ENCODE measurements at regions not wholly inside any gene's neighbourhood (a gene's known extent, or its start where the extent isn't known, plus 50 kb on each side); places are given as distances from the start of the nearest gene placed in this dataset.
"Not testable (repeated sequence)": the region's sequence is repeated elsewhere in the genome, so short reads cannot be mapped to it uniquely, and the experiment has no call there.

- intact Hi-C loops (cut with DNase I): no loop called here
- DNase-seq (no peak), ATAC-seq (no peak)
These were observed 532.4 kb upstream of the ITGA1 start for GRCh38 chr5:52255308-52255707.

GRCh38 chr5:52262844-52263243, 524.9 kb upstream of the ITGA1 start:
- no peak for ATAC-seq
- DNase-seq: no peak
- intact Hi-C loops (cut with DNase I): no loop called here

GRCh38 chr5:52269401-52269800, 518.3 kb upstream of the ITGA1 start:
- intact Hi-C loops (cut with DNase I): no loop called here
- ATAC-seq (no peak), DNase-seq (no peak)

- DNase-seq: no peak
- no peak for ATAC-seq
These were observed 517.9 kb upstream of the ITGA1 start for GRCh38 chr5:52269859-52270258.

GRCh38 chr5:52275639-52276038, 512.1 kb upstream of the ITGA1 start:
- intact Hi-C loops (cut with DNase I): no loop called here
- DNase-seq (no peak), ATAC-seq (no peak)

More at GRCh38 chr5:52269859-52270258, 517.9 kb upstream of the ITGA1 start:
- intact Hi-C loops (cut with DNase I): no loop called here

GRCh38 chr5:52277101-52277500, 510.6 kb upstream of the ITGA1 start:
- intact Hi-C loops (cut with DNase I): no loop called here
- no peak for DNase-seq
- no peak for ATAC-seq

GRCh38 chr5:52282647-52283046, 505.1 kb upstream of the ITGA1 start:
- intact Hi-C loops (cut with DNase I): no loop called here
- DNase-seq: no peak
- ATAC-seq: no peak

GRCh38 chr5:52283221-52283620, 504.5 kb upstream of the ITGA1 start:
- intact Hi-C loops (cut with DNase I): no loop called here
- ATAC-seq (no peak), DNase-seq (no peak)

- ATAC-seq (no peak), DNase-seq (no peak)
- intact Hi-C loops (cut with DNase I): no loop called here
These were observed 486.9 kb upstream of the ITGA1 start for GRCh38 chr5:52300703-52301372.

- ATAC-seq; DNase-seq; intact Hi-C loops (cut with DNase I): not testable (repeated sequence)
These were observed 482.9 kb upstream of the ITGA1 start for GRCh38 chr5:52304816-52305215.

- DNase-seq: no peak
- intact Hi-C loops (cut with DNase I): no loop called here
- ATAC-seq: no peak
These were observed 459.4 kb upstream of the ITGA1 start for GRCh38 chr5:52328220-52328806.

- DNase-seq (no peak), ATAC-seq (no peak)
- intact Hi-C loops (cut with DNase I): no loop called here
These were observed 456.0 kb upstream of the ITGA1 start for GRCh38 chr5:52331725-52332124.

- no peak for ATAC-seq
- intact Hi-C loops (cut with DNase I): no loop called here
- DNase-seq: no peak
These were observed 453.3 kb upstream of the ITGA1 start for GRCh38 chr5:52334367-52334766.

GRCh38 chr5:52339285-52339684, 448.4 kb upstream of the ITGA1 start:
- no peak for DNase-seq
- intact Hi-C loops (cut with DNase I): no loop called here
- ATAC-seq: no peak

GRCh38 chr5:52342361-52342760, 445.4 kb upstream of the ITGA1 start:
- intact Hi-C loops (cut with DNase I): no loop called here
- DNase-seq (no peak), ATAC-seq (no peak)

GRCh38 chr5:52356311-52356918, 431.3 kb upstream of the ITGA1 start:
- DNase-seq: no peak
- intact Hi-C loops (cut with DNase I): no loop called here
- no peak for ATAC-seq

GRCh38 chr5:52359261-52359660, 428.5 kb upstream of the ITGA1 start:
- ATAC-seq (no peak), DNase-seq (no peak)
- intact Hi-C loops (cut with DNase I): no loop called here

- no peak for DNase-seq
- no peak for ATAC-seq
- intact Hi-C loops (cut with DNase I): no loop called here
These were observed 426.7 kb upstream of the ITGA1 start for GRCh38 chr5:52360985-52361384.

- DNase-seq (no peak), ATAC-seq (no peak)
- intact Hi-C loops (cut with DNase I): no loop called here
These were observed 413.4 kb upstream of the ITGA1 start for GRCh38 chr5:52374286-52374685.

GRCh38 chr5:52375969-52376368, 411.7 kb upstream of the ITGA1 start:
- intact Hi-C loops (cut with DNase I): no loop called here
- DNase-seq (no peak), ATAC-seq (no peak)

- no peak for ATAC-seq
These were observed 411.1 kb upstream of the ITGA1 start for GRCh38 chr5:52376592-52376991.

More at GRCh38 chr5:52376592-52376991, 411.1 kb upstream of the ITGA1 start:
- intact Hi-C loops (cut with DNase I): no loop called here
- DNase-seq: no peak

Measured in left cardiac atrium (tissue), 4 donors.